Mesenchymal stem cell (in vitro differentiated cells and primary cell): ENCODE measurements at regions not wholly inside any gene's neighbourhood (a gene's known extent, or its start where the extent isn't known, plus 50 kb on each side); places are given as distances from the start of the nearest gene placed in this dataset.
"Not testable (repeated sequence)": the region's sequence is repeated elsewhere in the genome, so short reads cannot be mapped to it uniquely, and the experiment has no call there.

Experiments used
- DNase-seq: peaks from one replicate; pipeline ENCODE4 v3.0.0-alpha.2; 2013
- H2AFZ ChIP-seq: one replicate; pipeline ENCODE4 v1.6.1; 2013; ENCODE audit warnings: low read depth, mild to moderate bottlenecking, control low read depth, inconsistent platforms, low read length, moderate library complexity
- H2AK5ac ChIP-seq: 2 replicates; pipeline ENCODE4 v1.6.1; 2013; ENCODE audit warnings: low read length, moderate library complexity, mild to moderate bottlenecking, inconsistent platforms; ENCODE audit not compliant: severe bottlenecking
- H2BK120ac ChIP-seq: one replicate; pipeline ENCODE4 v1.6.1; 2013; ENCODE audit warnings: low read depth, mild to moderate bottlenecking, inconsistent platforms, low read length, moderate library complexity
- H2BK12ac ChIP-seq, 2 experiments: one replicate each; pipeline ENCODE4 v1.6.1; 2013; ENCODE audit warnings: inconsistent platforms in 2 of 2, low read length in 2 of 2, mild to moderate bottlenecking in 2 of 2, moderate library complexity in 2 of 2, control low read depth in 1 of 2
- H2BK15ac ChIP-seq: one replicate; pipeline ENCODE4 v1.6.1; 2013; ENCODE audit warnings: mild to moderate bottlenecking, low read depth, inconsistent platforms; ENCODE audit not compliant: poor library complexity, severe bottlenecking
- H2BK5ac ChIP-seq: 2 replicates; pipeline ENCODE4 v1.6.1; 2013; ENCODE audit warnings: low read depth, mild to moderate bottlenecking, low read length, control low read depth, inconsistent platforms; ENCODE audit not compliant: poor library complexity, severe bottlenecking
- H3K14ac ChIP-seq, 2 experiments: one replicate each; pipeline ENCODE4 v1.6.1; 2013; ENCODE audit warnings: inconsistent platforms in 2 of 2, low read length in 2 of 2, control low read depth in 1 of 2, mild to moderate bottlenecking in 1 of 2, moderate library complexity in 1 of 2
- H3K18ac ChIP-seq, 2 experiments: one replicate each; pipeline ENCODE4 v1.6.1; 2013; ENCODE audit warnings: inconsistent platforms in 2 of 2, low read length in 2 of 2, control low read depth in 1 of 2, low read depth in 1 of 2, mild to moderate bottlenecking in 1 of 2
- H3K23ac ChIP-seq, 2 experiments: one replicate each; pipeline ENCODE4 v1.6.1; 2013; ENCODE audit warnings: inconsistent platforms in 2 of 2, low read length in 2 of 2, mild to moderate bottlenecking in 2 of 2, moderate library complexity in 2 of 2, control low read depth in 1 of 2
- H3K27ac ChIP-seq: 2 replicates; pipeline ENCODE4 v1.5.1; 2013; ENCODE audit warnings: mild to moderate bottlenecking, moderate library complexity, low read length, control low read depth, inconsistent platforms; ENCODE audit not compliant: poor library complexity, severe bottlenecking
- H3K27me3 ChIP-seq, 2 experiments: 2 replicates each; pipeline versions ENCODE4 v1.6.1 to v1.7.0; 2013; ENCODE audit warnings: low read length in 2 of 2, mild to moderate bottlenecking in 2 of 2, moderate library complexity in 2 of 2, control low read depth in 1 of 2, inconsistent platforms in 1 of 2; ENCODE audit not compliant: control insufficient read depth in 1 of 2, insufficient read depth in 1 of 2
- H3K36me3 ChIP-seq, 2 experiments: 2 replicates each; pipeline versions ENCODE4 v1.6.1 to v1.7.0; 2013; ENCODE audit warnings: low read length in 2 of 2, control low read depth in 1 of 2, inconsistent platforms in 1 of 2, low read depth in 1 of 2, mild to moderate bottlenecking in 1 of 2; ENCODE audit not compliant: insufficient read depth in 2 of 2, control insufficient read depth in 1 of 2
- H3K4ac ChIP-seq, 2 experiments: one replicate each; pipeline ENCODE4 v1.6.1; 2013; ENCODE audit warnings: inconsistent platforms in 2 of 2, low read length in 2 of 2, mild to moderate bottlenecking in 2 of 2, moderate library complexity in 2 of 2, control low read depth in 1 of 2, low read depth in 1 of 2
- H3K4me1 ChIP-seq: 2 replicates; pipeline ENCODE4 v1.6.1; 2013; ENCODE audit warnings: low read depth, low read length, control low read depth; ENCODE audit not compliant: control insufficient read depth, insufficient read depth
- H3K4me2 ChIP-seq: 2 replicates; pipeline ENCODE4 v1.6.1; 2013; ENCODE audit warnings: low read length, mild to moderate bottlenecking, inconsistent platforms; ENCODE audit not compliant: poor library complexity, severe bottlenecking
- H3K4me3 ChIP-seq, 2 experiments: 2 replicates each; pipeline versions ENCODE4 v1.5.1 to v1.7.0; 2013; ENCODE audit warnings: low read length in 2 of 2, mild to moderate bottlenecking in 2 of 2, control low read depth in 1 of 2, low read depth in 1 of 2; ENCODE audit not compliant: insufficient read depth in 1 of 2
- H3K79me1 ChIP-seq: replicated peaks from 2 replicates; pipeline ENCODE4 v1.6.1; 2013; ENCODE audit warnings: mild to moderate bottlenecking, control low read depth, low read length, inconsistent platforms; ENCODE audit not compliant: poor library complexity, severe bottlenecking
- H3K9ac ChIP-seq: 2 replicates; pipeline ENCODE4 v1.7.0; 2013; ENCODE audit warnings: mild to moderate bottlenecking, low read length, moderate library complexity
- H3K9me3 ChIP-seq: 2 replicates; pipeline ENCODE4 v1.7.0; 2013; ENCODE audit warnings: mild to moderate bottlenecking, low read length; ENCODE audit not compliant: control insufficient read depth
- H4K8ac ChIP-seq: one replicate; pipeline ENCODE4 v1.6.1; 2013; ENCODE audit warnings: inconsistent platforms, mild to moderate bottlenecking, low read length, moderate library complexity
- H4K91ac ChIP-seq: one replicate; pipeline ENCODE4 v1.6.1; 2013; ENCODE audit warnings: mild to moderate bottlenecking, low read length, inconsistent platforms
- WGBS: methylation state at CpG from one replicate; pipeline ENCODE4 v1.1.7; 2013; ENCODE audit warnings: mixed read lengths; 5-methylcytosine and 5-hydroxymethylcytosine counted together

DNA sequence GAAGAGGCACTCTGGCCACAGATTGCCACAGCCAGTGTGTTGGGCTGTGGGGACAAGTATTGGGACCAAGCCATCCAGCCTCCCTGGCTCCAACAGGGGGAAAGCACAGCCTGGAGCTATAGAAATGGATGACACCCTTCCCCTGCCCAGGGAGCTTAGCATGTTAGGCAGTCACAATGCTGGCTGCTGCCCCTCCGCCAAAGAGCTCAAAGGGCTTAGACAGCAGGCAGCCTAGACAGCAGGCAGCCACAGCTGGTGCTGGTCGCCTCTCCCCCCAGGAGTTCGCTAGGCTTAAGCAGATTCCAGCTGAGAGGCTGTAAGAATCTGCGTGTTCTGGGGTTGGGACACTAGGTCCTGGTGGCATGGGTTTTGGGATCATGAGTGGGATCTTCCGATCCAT lies 94.5 kb upstream of the MXRA5 start:
- no peaks in the 10 kb centered on the region for H3K36me3 ChIP-seq
- H4K8ac ChIP-seq: no peak overlapping the region
- H2BK12ac ChIP-seq: no peak overlapping the region
- no peak overlapping the region for H4K91ac ChIP-seq
- H3K14ac ChIP-seq: no peak overlapping the region
- H2BK5ac ChIP-seq: no peak overlapping the region
- no peak overlapping the region for H2AFZ ChIP-seq
- no peak overlapping the region for H3K23ac ChIP-seq
- H3K18ac ChIP-seq: no peak overlapping the region
- H3K4me3 ChIP-seq: no peak overlapping the region
- no peaks in the 10 kb centered on the region for H3K79me1 ChIP-seq
- no peak overlapping the region for H2BK15ac ChIP-seq
- 94% methylated on average over 5 of the region's 5 CpGs for WGBS
- H3K4me1 ChIP-seq: no peaks in the 10 kb centered on the region
- no peak overlapping the region for H3K4ac ChIP-seq
- no peak overlapping the region for H2AK5ac ChIP-seq
- H3K27ac ChIP-seq: no peak overlapping the region
- no peaks in the 10 kb centered on the region for H3K9me3 ChIP-seq
- no peak for DNase-seq
- no peak overlapping the region for H2BK120ac ChIP-seq
- H3K4me2 ChIP-seq: no peak overlapping the region
- no peaks in the 10 kb centered on the region for H3K27me3 ChIP-seq
- no peak overlapping the region for H3K9ac ChIP-seq

DNA sequence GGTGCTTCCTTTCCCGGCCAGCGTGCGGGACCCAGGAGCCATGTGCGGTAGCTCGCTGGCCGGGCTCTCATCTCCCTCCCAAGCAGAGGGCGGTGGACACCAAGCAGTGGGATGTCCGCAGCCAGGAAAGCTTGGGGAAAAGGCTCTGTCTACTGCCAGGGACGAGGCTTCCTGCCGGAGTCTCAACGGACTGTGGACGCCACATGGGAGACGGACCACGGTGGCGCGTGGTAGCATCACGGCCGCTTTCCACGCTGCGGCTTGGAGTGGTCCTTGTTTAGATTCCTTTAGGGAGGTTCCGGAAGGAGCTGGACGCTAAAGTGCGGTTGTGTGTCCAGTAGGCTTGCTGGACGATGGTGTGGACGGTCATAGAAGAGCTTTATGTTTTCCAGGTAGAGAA lies 89.5 kb upstream of the MXRA5 start:
- not testable (repeated sequence) for H2AK5ac ChIP-seq, H2BK12ac ChIP-seq, H2BK5ac ChIP-seq, H3K4me1 ChIP-seq, H3K27me3 ChIP-seq, H2BK120ac ChIP-seq, H3K4me3 ChIP-seq, H3K9ac ChIP-seq, H2BK15ac ChIP-seq, H3K27ac ChIP-seq, H4K8ac ChIP-seq, H3K18ac ChIP-seq, H3K14ac ChIP-seq, H3K36me3 ChIP-seq, H4K91ac ChIP-seq, H3K23ac ChIP-seq, H3K4ac ChIP-seq, H3K79me1 ChIP-seq, DNase-seq, H2AFZ ChIP-seq, H3K9me3 ChIP-seq, H3K4me2 ChIP-seq
- WGBS: 100% methylated on average over 7 of the region's 25 CpGs

DNA sequence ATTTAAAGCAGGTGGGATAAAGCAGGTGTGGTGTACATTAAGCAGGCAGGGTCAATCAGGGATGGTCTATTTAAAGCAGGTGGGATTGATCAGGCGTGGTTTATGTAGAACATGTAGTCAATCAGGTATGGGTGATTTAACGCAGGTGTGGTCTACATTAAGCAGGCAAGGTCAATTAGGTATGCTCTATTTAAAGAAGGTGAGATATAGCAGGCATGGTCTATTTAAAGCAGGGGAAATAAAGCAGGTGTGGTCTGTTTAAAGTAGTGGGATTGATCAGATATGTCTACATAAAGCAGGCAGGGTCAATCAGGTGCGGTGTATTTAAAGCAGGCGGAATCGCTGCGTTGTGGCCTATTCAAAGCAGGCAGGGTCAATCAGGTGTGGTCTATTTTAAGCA lies 88.6 kb upstream of the MXRA5 start:
- H2AFZ ChIP-seq: no peak overlapping the region
- H3K4me2 ChIP-seq: no peak overlapping the region
- H3K4ac ChIP-seq: no peak overlapping the region
- 97% methylated on average over 6 of the region's 6 CpGs for WGBS
- H2AK5ac ChIP-seq: no peak overlapping the region
- H3K9me3 ChIP-seq: no peaks in the 10 kb centered on the region
- H4K8ac ChIP-seq: no peak overlapping the region
- no peak overlapping the region for H2BK12ac ChIP-seq
- no peak overlapping the region for H3K18ac ChIP-seq
- no peak overlapping the region for H2BK5ac ChIP-seq
- no peaks in the 10 kb centered on the region for H3K27me3 ChIP-seq
- H3K4me1 ChIP-seq: no peaks in the 10 kb centered on the region
- no peak overlapping the region for H4K91ac ChIP-seq
- no peak overlapping the region for H2BK15ac ChIP-seq
- no peak overlapping the region for H3K9ac ChIP-seq
- H2BK120ac ChIP-seq: no peak overlapping the region
- H3K4me3 ChIP-seq: no peak overlapping the region
- H3K14ac ChIP-seq: no peak overlapping the region
- DNase-seq: no peak
- H3K23ac ChIP-seq: no peak overlapping the region
- H3K79me1 ChIP-seq: no peaks in the 10 kb centered on the region
- H3K27ac ChIP-seq: no peak overlapping the region
- no peaks in the 10 kb centered on the region for H3K36me3 ChIP-seq

DNA sequence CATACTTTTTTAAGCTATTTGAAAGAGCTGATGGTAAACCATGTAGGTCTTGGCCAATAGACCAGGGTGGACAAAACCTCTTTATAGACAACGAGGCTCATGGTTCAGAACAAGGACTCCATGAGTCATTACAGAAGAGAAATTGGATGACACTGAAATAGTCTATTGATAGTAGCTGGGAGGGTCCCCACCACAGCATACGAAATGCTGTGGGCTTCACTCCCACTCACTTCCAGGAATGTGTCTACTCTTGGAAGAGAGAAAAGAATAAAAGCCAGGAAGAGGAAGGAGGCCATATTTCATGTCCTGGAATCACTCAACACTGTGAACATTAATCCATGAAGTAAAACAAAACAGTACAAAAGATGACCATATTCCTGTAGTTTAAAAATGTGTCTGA lies 82.3 kb upstream of the MXRA5 start:
- Histone ChIP-seq H2AFZ (no peak overlapping the region), H3K27me3 (no peaks in the 10 kb centered on the region), H3K18ac (no peak overlapping the region), H2AK5ac (no peak overlapping the region), H3K79me1 (no peaks in the 10 kb centered on the region), H3K4me2 (no peak overlapping the region), H2BK12ac (no peak overlapping the region), H3K9ac (no peak overlapping the region), H2BK120ac (no peak overlapping the region), H2BK5ac (no peak overlapping the region), H2BK15ac (no peak overlapping the region), H3K4me3 (no peak overlapping the region), H4K91ac (no peak overlapping the region), H3K4me1 (no peaks in the 10 kb centered on the region), H3K14ac (no peak overlapping the region), H3K9me3 (no peaks in the 10 kb centered on the region), H4K8ac (no peak overlapping the region), H3K23ac (no peak overlapping the region), H3K36me3 (no peaks in the 10 kb centered on the region), H3K4ac (no peak overlapping the region), H3K27ac (no peak overlapping the region)
- no CpG with 5 or more reads among the region's 2 CpGs for whole genome bisulfite sequencing
- no peak for DNase-seq
